ENCODE measurements at regions not wholly inside any gene's neighbourhood (a gene's known extent, or its start where the extent isn't known, plus 50 kb on each side); places are given as distances from the start of the nearest gene placed in this dataset.
"Not testable (repeated sequence)": the region's sequence is repeated elsewhere in the genome, so short reads cannot be mapped to it uniquely, and the experiment has no call there.

DNA sequence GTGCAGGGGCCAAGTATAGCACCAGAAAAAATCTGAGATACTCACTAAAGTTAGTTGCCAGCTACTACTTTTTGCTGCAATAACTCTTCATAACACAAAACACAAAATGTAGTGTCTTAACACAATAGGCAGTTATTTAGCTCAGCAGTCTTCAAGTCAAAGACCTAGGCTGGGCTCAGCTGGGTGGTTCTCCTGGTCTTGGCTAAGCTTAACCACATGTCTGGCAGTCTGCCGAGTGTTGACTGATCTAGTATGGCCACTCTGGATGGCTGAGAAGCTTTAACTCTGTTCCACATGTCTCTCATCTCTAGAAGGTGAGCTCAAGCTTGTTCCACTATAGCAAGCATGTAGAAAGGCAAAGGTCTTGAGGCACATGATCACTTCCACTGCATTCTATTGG, 451.6 kb downstream of the SOX11 start:
- intact Hi-C loops (cut with micrococcal nuclease), result no loop called here
- H3F3A ChIP-seq (ENCODE audit: low read length, unreplicated experiment), result no peaks in the 10 kb centered on the region
- no peaks in the 10 kb centered on the region for H3K9me2 ChIP-seq (replicated peaks; ENCODE audit: low read length)
- H2AFZ ChIP-seq (ENCODE audit: low read length), result no peak overlapping the region
- CTCF ChIA-PET, result no interaction called here
- POLR2A ChIA-PET (ENCODE audit: unreplicated experiment), result no interaction called here
- H3K27me3 ChIP-seq (ENCODE audit: low read length), result no peaks in the 10 kb centered on the region
- H3K4me3 ChIP-seq (ENCODE audit: low read length), result no peak overlapping the region
- H3K27ac ChIP-seq (ENCODE audit: low read length), result no peak overlapping the region
- DNase-seq (no peak), ATAC-seq (no peak)
- H3K9ac ChIP-seq (ENCODE audit: low read length), result no peak overlapping the region
- BruUV-seq (replicated peaks), result no TSS peak
- H3K4me1 ChIP-seq (ENCODE audit: insufficient read depth, low read length), result no peaks in the 10 kb centered on the region
- H3K36me3 ChIP-seq (ENCODE audit: low read depth, low read length), result no peaks in the 10 kb centered on the region
- no peak overlapping the region for H3K4me2 ChIP-seq (ENCODE audit: low read length)
- peaks cover 3% of the 10 kb centered on the region; the same call in 1 of the 2 replicates for H3K9me3 ChIP-seq (ENCODE audit: low read length)
- no peaks in the 10 kb centered on the region for H4K20me1 ChIP-seq (ENCODE audit: low read length)
- H3K79me2 ChIP-seq (ENCODE audit: low read length), result no peaks in the 10 kb centered on the region
- TF ChIP-seq EZH2phosphoT487 (IDR thresholded peaks at IDR 0.05; ENCODE audit: borderline replicate concordance, low read length), result no peak
- TF ChIP-seq EZH2 (IDR thresholded peaks at IDR 0.05; ENCODE audit: low read length, unreplicated experiment), result no peak
- TF ChIP-seq, protein P1, sequence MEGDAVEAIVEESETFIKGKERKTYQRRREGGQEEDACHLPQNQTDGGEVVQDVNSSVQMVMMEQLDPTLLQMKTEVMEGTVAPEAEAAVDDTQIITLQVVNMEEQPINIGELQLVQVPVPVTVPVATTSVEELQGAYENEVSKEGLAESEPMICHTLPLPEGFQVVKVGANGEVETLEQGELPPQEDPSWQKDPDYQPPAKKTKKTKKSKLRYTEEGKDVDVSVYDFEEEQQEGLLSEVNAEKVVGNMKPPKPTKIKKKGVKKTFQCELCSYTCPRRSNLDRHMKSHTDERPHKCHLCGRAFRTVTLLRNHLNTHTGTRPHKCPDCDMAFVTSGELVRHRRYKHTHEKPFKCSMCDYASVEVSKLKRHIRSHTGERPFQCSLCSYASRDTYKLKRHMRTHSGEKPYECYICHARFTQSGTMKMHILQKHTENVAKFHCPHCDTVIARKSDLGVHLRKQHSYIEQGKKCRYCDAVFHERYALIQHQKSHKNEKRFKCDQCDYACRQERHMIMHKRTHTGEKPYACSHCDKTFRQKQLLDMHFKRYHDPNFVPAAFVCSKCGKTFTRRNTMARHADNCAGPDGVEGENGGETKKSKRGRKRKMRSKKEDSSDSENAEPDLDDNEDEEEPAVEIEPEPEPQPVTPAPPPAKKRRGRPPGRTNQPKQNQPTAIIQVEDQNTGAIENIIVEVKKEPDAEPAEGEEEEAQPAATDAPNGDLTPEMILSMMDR (conservative IDR thresholded peaks at IDR 0.05; ENCODE audit: low read depth, low read length), result no peak

DNA sequence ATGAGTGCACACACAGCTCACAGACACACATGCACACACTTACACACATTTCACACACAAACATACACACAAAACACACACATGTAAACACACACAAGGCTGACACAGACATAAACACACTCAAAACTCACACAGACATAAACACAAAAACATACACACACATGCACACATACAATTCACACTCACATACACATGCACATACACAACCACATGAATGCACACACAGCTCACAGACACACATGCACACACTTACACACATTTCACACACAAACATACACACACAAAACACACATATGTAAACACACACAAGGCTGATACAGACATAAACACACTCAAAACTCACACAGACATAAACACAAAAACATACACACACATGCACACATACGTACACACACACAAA, 455.0 kb downstream of the SOX11 start:
- DNase-seq; H3K9me2 ChIP-seq (replicated peaks; ENCODE audit: low read length); H3K79me2 ChIP-seq (ENCODE audit: low read length); H4K20me1 ChIP-seq (ENCODE audit: low read length); H3K27ac ChIP-seq (ENCODE audit: low read length); H3K4me1 ChIP-seq (ENCODE audit: insufficient read depth, low read length); BruUV-seq (replicated peaks); POLR2A ChIA-PET (ENCODE audit: unreplicated experiment); ATAC-seq; intact Hi-C loops (cut with micrococcal nuclease); H3K9ac ChIP-seq (ENCODE audit: low read length); H2AFZ ChIP-seq (ENCODE audit: low read length); H3K4me3 ChIP-seq (ENCODE audit: low read length); H3K27me3 ChIP-seq (ENCODE audit: low read length); H3K36me3 ChIP-seq (ENCODE audit: low read depth, low read length); H3K9me3 ChIP-seq (ENCODE audit: low read length); H3F3A ChIP-seq (ENCODE audit: low read length, unreplicated experiment); H3K4me2 ChIP-seq (ENCODE audit: low read length); CTCF ChIA-PET: not testable (repeated sequence)

DNA sequence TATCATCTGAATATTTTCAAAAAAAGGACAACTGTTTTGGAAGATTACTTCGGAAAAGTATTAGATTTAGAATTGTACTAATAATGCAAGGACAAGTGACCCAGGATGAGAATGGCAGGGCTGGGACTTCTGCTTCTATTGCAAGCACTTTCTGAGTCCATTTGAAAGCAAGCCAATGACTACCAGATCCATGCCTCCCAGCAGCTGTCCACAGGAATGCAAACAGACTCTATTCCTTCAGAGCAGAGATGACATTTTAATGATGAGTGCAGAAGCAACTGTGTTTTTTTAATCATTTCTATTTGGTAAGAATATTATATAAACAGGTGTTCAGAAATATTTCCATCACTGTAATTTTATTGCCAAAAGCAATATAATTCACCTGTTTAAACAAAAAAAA, 456.7 kb downstream of the SOX11 start:
- Histone ChIP-seq H3K79me2 (ENCODE audit: low read length) (no peaks in the 10 kb centered on the region), H3K36me3 (ENCODE audit: low read depth, low read length) (no peaks in the 10 kb centered on the region), H4K20me1 (ENCODE audit: low read length) (no peaks in the 10 kb centered on the region), H3K27me3 (ENCODE audit: low read length) (no peaks in the 10 kb centered on the region), H2AFZ (ENCODE audit: low read length) (no peak overlapping the region), H3K4me3 (ENCODE audit: low read length) (no peak overlapping the region), H3F3A (ENCODE audit: low read length, unreplicated experiment) (no peaks in the 10 kb centered on the region), H3K9ac (ENCODE audit: low read length) (no peak overlapping the region), H3K9me2 (replicated peaks; ENCODE audit: low read length) (no peaks in the 10 kb centered on the region), H3K9me3 (ENCODE audit: low read length) (peaks cover 3% of the 10 kb centered on the region; the same call in 1 of the 2 replicates), H3K27ac (ENCODE audit: low read length) (no peak overlapping the region), H3K4me2 (ENCODE audit: low read length) (no peak overlapping the region), H3K4me1 (ENCODE audit: insufficient read depth, low read length) (no peaks in the 10 kb centered on the region)
- ChIA-PET POLR2A (ENCODE audit: unreplicated experiment) (no interaction called here), CTCF (no interaction called here)
- TF ChIP-seq, protein P1 (conservative IDR thresholded peaks at IDR 0.05; ENCODE audit: low read depth, low read length), result no peak
- no peak for TF ChIP-seq EZH2phosphoT487 (IDR thresholded peaks at IDR 0.05; ENCODE audit: borderline replicate concordance, low read length)
- TF ChIP-seq EZH2 (IDR thresholded peaks at IDR 0.05; ENCODE audit: low read length, unreplicated experiment), result no peak
- ATAC-seq (no peak), DNase-seq (no peak)
- intact Hi-C loops (cut with micrococcal nuclease), result no loop called here
- BruUV-seq (replicated peaks), result no TSS peak
